EH (cell line): ENCODE measurements at regions not wholly inside any gene's neighbourhood (a gene's known extent, or its start where the extent isn't known, plus 50 kb on each side); places are given as distances from the start of the nearest gene placed in this dataset.

Experiments
- DNase-seq: peaks from one replicate; pipeline ENCODE4 v3.0.0-alpha.2; 2015; ENCODE audit warnings: low read depth

- no peak for DNase-seq
These were observed 505.9 kb downstream of the EIPR1 start for GRCh38 chr2:2871480-2872308.

- DNase-seq: no peak
These were observed 507.5 kb downstream of the EIPR1 start for GRCh38 chr2:2870106-2870505.

GRCh38 chr2:2869553-2869952, 508.1 kb downstream of the EIPR1 start:
- DNase-seq: no peak

GRCh38 chr2:2868085-2868484, 509.5 kb downstream of the EIPR1 start:
- no peak for DNase-seq

DNA sequence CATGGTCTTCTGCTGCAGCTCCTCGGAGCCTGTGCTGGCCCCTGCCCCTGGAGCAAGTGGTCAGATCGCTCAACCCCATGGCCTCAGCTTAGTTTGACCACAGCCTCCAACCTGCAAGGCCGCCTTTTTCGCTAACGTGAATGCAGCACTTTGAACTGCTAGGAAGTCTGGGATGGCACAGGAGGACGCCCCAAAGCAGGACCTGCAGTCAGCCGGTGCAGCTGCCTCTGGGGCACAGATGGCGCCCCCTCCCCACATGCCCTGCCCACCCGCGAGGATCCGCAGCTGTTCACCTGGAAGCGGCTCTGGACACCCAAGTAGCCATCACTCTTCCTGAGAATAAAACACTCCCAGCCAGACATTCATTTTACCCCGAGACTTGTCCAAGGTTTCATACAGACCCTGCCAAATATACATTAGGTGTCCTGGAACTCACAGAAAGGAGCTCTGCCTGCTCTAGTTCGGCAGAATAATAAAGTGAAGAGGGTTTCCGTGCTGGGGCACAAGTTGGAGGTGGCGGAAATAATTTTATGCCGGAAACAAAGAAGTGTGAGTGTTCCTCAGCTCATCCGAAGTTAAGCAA, 510.1 kb downstream of the EIPR1 start:
- no peak for DNase-seq

DNA sequence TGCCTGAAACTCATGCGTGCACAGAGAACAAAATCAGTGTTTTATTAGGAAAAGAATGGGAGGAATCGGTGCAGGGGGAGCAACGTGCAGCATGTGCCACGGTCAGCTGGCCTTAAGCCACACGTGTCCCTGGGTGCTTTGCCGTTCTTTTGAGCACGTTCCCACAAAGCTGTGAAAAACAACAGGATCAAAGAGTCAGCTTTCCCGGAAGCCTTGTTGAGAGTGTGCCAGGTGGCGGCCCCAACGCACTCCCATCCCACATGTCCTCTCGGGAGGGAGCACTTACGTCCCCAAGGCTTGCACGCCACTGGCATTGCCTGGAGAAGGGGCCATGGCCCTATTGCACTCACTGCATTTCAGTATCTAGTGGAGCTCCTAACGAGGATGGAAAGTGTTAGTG, 511.2 kb downstream of the EIPR1 start:
- DNase-seq: no peak

- DNase-seq: no peak
These were observed 515.2 kb downstream of the EIPR1 start for GRCh38 chr2:2862386-2862785.

GRCh38 chr2:2861666-2862240, 515.9 kb downstream of the EIPR1 start:
- no peak for DNase-seq

GRCh38 chr2:2860589-2861300, 516.9 kb downstream of the EIPR1 start:
- DNase-seq: no peak

- no peak for DNase-seq
These were observed 517.9 kb downstream of the EIPR1 start for GRCh38 chr2:2859732-2860131.

DNA sequence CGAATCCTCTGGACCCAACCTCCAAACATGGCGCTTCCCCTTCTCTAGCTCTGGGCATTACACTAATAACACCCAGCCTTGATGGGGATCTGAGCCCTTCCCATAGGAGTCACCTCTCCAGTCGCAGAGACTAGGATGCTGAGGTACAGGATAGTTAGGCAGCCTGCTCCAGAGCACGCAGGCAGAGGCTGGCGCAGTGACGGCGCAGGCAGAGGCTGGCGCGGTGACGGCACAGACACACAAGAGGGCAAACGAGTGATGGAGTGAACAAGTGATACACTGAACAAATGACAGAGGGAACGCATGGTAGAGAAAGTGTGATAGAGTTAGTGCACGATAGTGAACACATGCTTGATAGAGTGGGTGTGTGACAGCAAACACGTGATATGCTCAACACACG, 518.5 kb downstream of the EIPR1 start:
- no peak for DNase-seq

GRCh38 chr2:2856723-2857415, 520.7 kb downstream of the EIPR1 start:
- DNase-seq: no peak

GRCh38 chr2:2855297-2855696, 522.3 kb downstream of the EIPR1 start:
- DNase-seq: no peak

GRCh38 chr2:2853346-2853745, 522.3 kb upstream of the MYT1L start:
- no peak for DNase-seq

DNA sequence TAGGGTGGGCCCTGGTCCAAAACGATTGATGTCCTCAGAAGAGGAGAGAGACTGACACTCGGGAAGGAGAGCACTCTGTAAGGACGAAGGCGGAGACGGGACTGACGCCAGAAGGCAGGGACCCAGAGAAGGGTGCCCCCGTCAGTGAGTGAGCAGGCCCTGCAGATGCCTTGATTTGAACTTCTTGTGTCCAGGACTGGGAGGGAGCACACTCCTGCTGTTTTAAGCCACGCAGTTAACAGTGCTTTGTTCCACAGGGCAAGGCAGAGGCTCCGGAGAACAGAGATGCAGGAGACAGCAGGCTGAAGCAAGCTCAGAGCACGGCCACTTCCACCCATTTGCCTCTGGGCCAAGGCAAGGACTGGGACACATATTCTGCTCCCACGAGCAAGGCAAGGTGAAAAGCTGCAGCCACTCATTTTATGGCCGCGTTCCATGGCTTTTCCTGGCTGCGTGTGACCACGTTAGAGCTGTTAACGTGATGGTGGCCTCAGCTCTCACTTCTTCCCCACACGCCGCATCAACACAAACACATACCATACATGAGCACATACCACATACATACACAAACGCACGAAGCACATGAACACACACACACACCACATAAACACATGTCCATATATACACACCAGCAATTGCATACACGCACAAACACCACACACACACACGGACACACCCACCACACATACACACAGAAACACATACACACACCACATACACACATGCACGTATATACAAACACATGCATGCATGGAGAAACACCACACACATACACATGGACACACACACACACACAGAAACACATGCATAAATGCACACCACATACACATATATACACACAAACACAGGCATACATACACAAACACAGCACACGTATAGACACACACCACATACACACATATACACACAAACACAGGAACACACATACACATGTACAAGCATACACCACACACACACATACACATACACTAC, 521.0 kb upstream of the MYT1L start:
- no peak for DNase-seq

- DNase-seq: no peak
These were observed 520.2 kb upstream of the MYT1L start for GRCh38 chr2:2851316-2851715.

DNA sequence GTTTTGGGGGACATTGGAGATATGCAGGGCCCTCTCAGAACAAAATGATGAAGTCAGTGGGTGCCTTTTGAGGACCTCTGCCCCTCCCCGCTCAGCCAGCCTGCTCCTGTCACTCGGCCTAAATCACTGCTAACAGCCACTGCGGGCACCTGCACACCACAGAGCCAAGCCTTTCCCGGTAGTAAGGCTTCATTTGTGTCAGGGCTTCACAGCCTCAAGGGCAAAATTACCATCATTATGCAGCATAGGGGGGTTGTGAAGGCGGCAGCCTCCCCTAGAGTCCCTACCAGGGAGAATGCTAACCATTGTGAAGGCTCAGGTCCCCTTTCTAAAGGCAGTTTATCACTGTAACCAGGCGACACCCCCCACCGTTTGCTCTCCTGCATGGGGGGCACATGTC, 519.8 kb upstream of the MYT1L start:
- DNase-seq: no peak

DNA sequence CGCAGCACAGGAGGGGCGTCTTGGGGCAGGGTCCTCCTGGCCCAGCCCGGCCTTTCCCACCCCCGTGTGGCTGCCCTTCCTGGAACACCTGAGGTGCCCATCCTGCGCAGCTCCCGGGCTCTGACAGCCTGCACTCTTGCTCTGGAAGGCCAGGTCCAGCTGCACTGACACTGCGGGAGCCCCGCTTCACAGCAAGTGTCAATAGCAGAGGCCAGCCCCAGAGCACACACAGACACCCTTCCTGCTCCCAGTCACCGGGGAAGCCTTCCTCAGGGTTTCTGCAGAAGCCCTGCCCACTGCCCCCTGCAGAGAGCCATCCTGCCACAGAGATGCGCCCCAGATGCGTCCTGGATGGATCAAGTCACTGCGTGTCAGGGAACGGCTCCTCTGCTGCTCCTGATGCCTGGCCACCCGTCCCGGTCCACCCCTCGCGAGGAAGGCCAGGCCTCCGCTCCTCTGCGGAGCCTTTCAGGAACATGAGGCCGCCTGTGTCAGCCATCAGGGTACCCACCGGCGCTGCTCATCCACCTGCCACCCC, 519.2 kb upstream of the MYT1L start:
- DNase-seq: no peak

GRCh38 chr2:2849464-2850217, 518.6 kb upstream of the MYT1L start:
- DNase-seq: no peak
